ENCODE measurements at regions not wholly inside any gene's neighbourhood (a gene's known extent, or its start where the extent isn't known, plus 50 kb on each side); places are given as distances from the start of the nearest gene placed in this dataset.

GRCh38 chr4:10787365-10787764 lies 102.8 kb upstream of the CLNK start:
- Histone ChIP-seq H3K9ac (ENCODE audit: low read depth, low read length) (no peak overlapping the region), H4K5ac (ENCODE audit: low read depth, low read length) (no peak overlapping the region), H4K91ac (ENCODE audit: insufficient read depth, low read depth, low read length) (no peak overlapping the region), H3K4me3 (ENCODE audit: insufficient read depth, low read depth, low read length) (no peak overlapping the region), H3K4ac (ENCODE audit: low read depth, low read length) (no peak overlapping the region), H3K18ac (ENCODE audit: low read depth, low read length) (no peak overlapping the region), H3K4me1 (ENCODE audit: control insufficient read depth, insufficient read depth, low read length) (peaks cover 6% of the 10 kb centered on the region), H3K14ac (replicated peaks; ENCODE audit: low read depth, low read length) (no peak overlapping the region), H3K27me3 (ENCODE audit: control insufficient read depth, insufficient read depth, low read length) (no peaks in the 10 kb centered on the region), H2AK9ac (replicated peaks; ENCODE audit: low read depth, low read length, poor library complexity) (no peak overlapping the region), H3K4me2 (ENCODE audit: low read depth, low read length) (no peak overlapping the region), H2BK120ac (ENCODE audit: low read depth, low read length) (no peak overlapping the region), H3K23ac (ENCODE audit: low read depth, low read length) (no peak overlapping the region), H3K36me3 (ENCODE audit: control insufficient read depth, insufficient read depth, low read length) (no peaks in the 10 kb centered on the region), H2BK5ac (ENCODE audit: low read depth, low read length, poor library complexity, severe bottlenecking) (no peak overlapping the region), H4K8ac (ENCODE audit: low read depth in 2 of 2, low read length in 2 of 2) (no peak overlapping the region), H3K9me3 (ENCODE audit: control insufficient read depth, insufficient read depth, low read length) (no peaks in the 10 kb centered on the region), H3K56ac (ENCODE audit: extremely low read depth, insufficient read depth, low read length) (no peak overlapping the region), H2BK15ac (ENCODE audit: low read depth, low read length) (no peak overlapping the region), H2AK5ac (ENCODE audit: low read depth, low read length) (no peak overlapping the region), H2AFZ (replicated peaks; ENCODE audit: low read length, poor library complexity) (no peak overlapping the region), H3K79me1 (ENCODE audit: low read depth in 1 of 2, low read length in 2 of 2) (no peaks in the 10 kb centered on the region), H3K9me1 (ENCODE audit: insufficient read depth, low read length) (no peaks in the 10 kb centered on the region), H3K27ac (ENCODE audit: insufficient read depth, low read length) (no peak overlapping the region), H2BK20ac (ENCODE audit: low read depth, low read length) (no peak overlapping the region), H4K20me1 (ENCODE audit: insufficient read depth, low read length) (no peaks in the 10 kb centered on the region)
- ChIA-PET CTCF (no interaction called here), POLR2A (ENCODE audit: unreplicated experiment) (no interaction called here)
- ATAC-seq (ENCODE audit: low read depth) (no peak), DNase-seq (no peak)
- BruUV-seq (replicated peaks) = no TSS peak
- in situ Hi-C loops (cut with MboI; ENCODE audit: low sequenced_read_pairs) = no loop called here
- dilution Hi-C loops (cut with HindIII; ENCODE audit: low sequenced_read_pairs, unreplicated experiment) = no loop called here
- TF ChIP-seq SMC3 (IDR thresholded peaks at IDR 0.05; ENCODE audit: low read depth, low read length) = no peak
- no peak for TF ChIP-seq RFX5 (IDR thresholded peaks at IDR 0.05; ENCODE audit: low read depth, low read length)
- no peak for TF ChIP-seq RCOR1 (IDR thresholded peaks at IDR 0.05; ENCODE audit: insufficient replicate concordance, low read length)
- no peak for TF ChIP-seq CTCF (conservative IDR thresholded peaks at IDR 0.05; ENCODE audit: low read depth, low read length)
- intact Hi-C loops (cut with micrococcal nuclease) = no loop called here

Data from IMR-90 (cell line).